Muscle layer of colon (tissue), 2 donors: ENCODE measurements at regions not wholly inside any gene's neighbourhood (a gene's known extent, or its start where the extent isn't known, plus 50 kb on each side); places are given as distances from the start of the nearest gene placed in this dataset.

Experiments used
- H3K27ac ChIP-seq: one replicate; pipeline ENCODE4 v1.7.0; 2013; ENCODE audit warnings: low read depth, mild to moderate bottlenecking, low read length, moderate library complexity
- H3K27me3 ChIP-seq, 2 donors: one replicate each; pipeline ENCODE4 v1.7.0; 2013; ENCODE audit warnings: low read length in 2 of 2, mild to moderate bottlenecking in 2 of 2; ENCODE audit not compliant: insufficient read depth in 2 of 2, control insufficient read depth in 1 of 2
- H3K36me3 ChIP-seq: one replicate; pipeline ENCODE4 v1.7.0; 2013; ENCODE audit warnings: mild to moderate bottlenecking, low read length; ENCODE audit not compliant: insufficient read depth
- H3K4me1 ChIP-seq: one replicate; pipeline ENCODE4 v1.7.0; 2013; ENCODE audit warnings: mild to moderate bottlenecking, low read length; ENCODE audit not compliant: insufficient read depth
- H3K4me3 ChIP-seq, 2 donors: one replicate each; pipeline ENCODE4 v1.7.0; 2013; ENCODE audit warnings: low read length in 2 of 2, low read depth in 1 of 2, mild to moderate bottlenecking in 1 of 2, moderate library complexity in 1 of 2
- H3K9ac ChIP-seq: one replicate; pipeline ENCODE4 v1.7.0; 2013; ENCODE audit warnings: low read length
- H3K9me3 ChIP-seq: one replicate; pipeline ENCODE4 v1.7.0; 2013; ENCODE audit warnings: mild to moderate bottlenecking, low read length
- donor health status: abdominal sarcoma.
- donor health status: Adenocarcinoma of cecum.

DNA sequence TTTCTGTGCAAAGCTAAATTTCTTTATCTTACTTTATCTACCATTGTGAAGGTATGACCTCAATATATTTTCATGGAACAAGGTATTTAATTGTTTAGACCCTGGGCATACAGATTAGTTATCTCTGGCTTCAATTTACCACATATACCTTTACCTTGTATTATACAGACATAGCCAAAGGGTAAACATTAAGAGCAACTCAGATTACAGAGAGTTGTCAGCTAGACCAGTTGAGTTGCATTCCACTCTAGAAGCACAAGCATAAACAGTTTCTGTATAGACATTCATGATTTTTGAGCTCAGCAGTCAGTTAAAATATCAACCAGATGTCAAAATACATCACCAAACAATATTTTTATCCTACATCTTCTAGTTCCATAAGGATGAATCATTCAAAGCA lies 857.3 kb upstream of the ZWINT start:
- no peak overlapping the region for H3K9ac ChIP-seq
- no peak overlapping the region for H3K4me3 ChIP-seq
- H3K27ac ChIP-seq: no peak overlapping the region
- no peaks in the 10 kb centered on the region for H3K36me3 ChIP-seq
- H3K9me3 ChIP-seq: no peaks in the 10 kb centered on the region
- H3K4me1 ChIP-seq: no peaks in the 10 kb centered on the region
- H3K27me3 ChIP-seq: no peaks in the 10 kb centered on the region

DNA sequence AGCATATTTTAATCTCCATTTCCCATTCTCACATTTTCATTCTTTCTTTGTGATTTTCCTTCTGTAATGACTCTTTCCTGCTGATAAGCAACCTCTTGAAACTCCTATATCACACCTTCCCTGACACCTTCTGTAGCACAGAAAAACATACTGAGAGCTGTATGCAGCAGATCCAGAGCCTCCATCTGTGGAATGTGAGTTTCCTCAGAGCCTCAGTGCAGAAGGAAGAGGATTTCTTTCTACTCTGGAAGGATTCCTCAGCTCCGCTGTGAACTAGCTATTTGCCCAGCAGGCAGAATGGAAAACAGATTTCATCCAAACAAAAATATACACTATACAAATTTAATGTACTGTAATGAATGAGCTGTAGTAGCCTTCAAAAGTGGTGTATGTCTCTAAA lies 841.3 kb upstream of the ZWINT start:
- H3K9ac ChIP-seq: no peak overlapping the region
- no peaks in the 10 kb centered on the region for H3K4me1 ChIP-seq
- no peak overlapping the region for H3K27ac ChIP-seq
- H3K9me3 ChIP-seq: no peaks in the 10 kb centered on the region
- H3K36me3 ChIP-seq: no peaks in the 10 kb centered on the region
- H3K4me3 ChIP-seq: no peak overlapping the region
- no peaks in the 10 kb centered on the region for H3K27me3 ChIP-seq

DNA sequence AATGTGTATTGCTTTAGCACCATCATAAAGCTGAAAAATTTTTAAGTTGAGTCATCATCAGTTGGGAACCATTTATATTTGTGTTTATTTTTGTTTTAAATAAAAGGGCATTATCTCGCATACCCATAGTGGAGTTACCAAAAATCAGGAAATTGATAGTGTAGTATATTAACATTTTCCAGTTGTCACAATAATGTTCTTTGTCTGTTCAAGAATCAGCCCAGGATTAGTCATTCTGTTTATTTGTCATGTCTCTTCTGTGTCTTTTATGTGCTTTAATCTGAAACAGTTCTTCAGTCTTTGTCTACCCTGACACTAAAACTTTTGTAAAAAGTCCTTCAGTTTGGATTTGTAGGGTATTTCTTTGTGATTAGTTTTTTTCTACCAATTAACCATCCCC lies 827.8 kb upstream of the ZWINT start:
- Histone ChIP-seq H3K9me3 (no peaks in the 10 kb centered on the region), H3K36me3 (no peaks in the 10 kb centered on the region), H3K27ac (no peak overlapping the region), H3K9ac (no peak overlapping the region), H3K4me3 (no peak overlapping the region), H3K4me1 (no peaks in the 10 kb centered on the region), H3K27me3 (no peaks in the 10 kb centered on the region)

DNA sequence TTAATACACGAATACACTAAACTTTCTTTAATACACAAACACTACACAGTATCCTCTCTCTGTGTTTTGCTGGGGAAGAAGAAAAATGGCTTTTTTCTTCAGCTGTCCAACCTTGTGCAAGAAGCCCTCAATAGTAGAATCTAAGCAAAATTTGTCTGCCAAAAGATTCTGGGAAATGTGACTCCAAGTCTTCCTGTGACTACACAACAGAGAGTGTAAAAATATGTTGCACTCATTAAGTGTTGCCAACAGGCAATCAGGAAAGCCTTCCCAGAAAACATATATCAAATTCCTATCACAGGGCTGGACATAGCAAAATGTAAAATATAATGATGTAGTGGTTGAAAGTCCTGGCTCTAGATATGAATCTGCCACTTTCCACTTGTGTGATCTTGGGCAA lies 825.1 kb upstream of the ZWINT start:
- Histone ChIP-seq H3K9ac (no peak overlapping the region), H3K4me3 (no peak overlapping the region), H3K27me3 (no peaks in the 10 kb centered on the region), H3K27ac (no peak overlapping the region), H3K36me3 (no peaks in the 10 kb centered on the region), H3K4me1 (no peaks in the 10 kb centered on the region), H3K9me3 (no peaks in the 10 kb centered on the region)

DNA sequence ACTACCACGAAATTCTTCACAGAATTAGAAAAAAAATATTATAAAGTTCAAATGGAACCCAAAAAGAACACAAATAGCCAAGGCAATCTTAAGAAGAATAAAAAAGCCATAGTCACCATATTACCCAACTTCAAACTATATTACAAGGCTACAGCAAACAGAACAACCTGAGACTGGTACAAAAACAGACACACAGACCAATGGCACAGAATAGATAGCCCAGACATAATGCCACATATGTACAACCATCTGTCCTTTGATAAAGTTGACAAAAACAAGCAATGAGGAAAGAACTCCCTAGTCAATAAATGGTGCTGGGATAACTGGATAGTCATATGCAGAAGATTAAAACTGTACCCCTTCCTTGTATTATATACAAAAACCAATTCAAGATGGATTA lies 808.5 kb upstream of the ZWINT start:
- Histone ChIP-seq H3K9me3 (no peaks in the 10 kb centered on the region), H3K36me3 (no peaks in the 10 kb centered on the region), H3K9ac (no peak overlapping the region), H3K27ac (no peak overlapping the region), H3K27me3 (no peaks in the 10 kb centered on the region), H3K4me3 (no peak overlapping the region), H3K4me1 (no peaks in the 10 kb centered on the region)

DNA sequence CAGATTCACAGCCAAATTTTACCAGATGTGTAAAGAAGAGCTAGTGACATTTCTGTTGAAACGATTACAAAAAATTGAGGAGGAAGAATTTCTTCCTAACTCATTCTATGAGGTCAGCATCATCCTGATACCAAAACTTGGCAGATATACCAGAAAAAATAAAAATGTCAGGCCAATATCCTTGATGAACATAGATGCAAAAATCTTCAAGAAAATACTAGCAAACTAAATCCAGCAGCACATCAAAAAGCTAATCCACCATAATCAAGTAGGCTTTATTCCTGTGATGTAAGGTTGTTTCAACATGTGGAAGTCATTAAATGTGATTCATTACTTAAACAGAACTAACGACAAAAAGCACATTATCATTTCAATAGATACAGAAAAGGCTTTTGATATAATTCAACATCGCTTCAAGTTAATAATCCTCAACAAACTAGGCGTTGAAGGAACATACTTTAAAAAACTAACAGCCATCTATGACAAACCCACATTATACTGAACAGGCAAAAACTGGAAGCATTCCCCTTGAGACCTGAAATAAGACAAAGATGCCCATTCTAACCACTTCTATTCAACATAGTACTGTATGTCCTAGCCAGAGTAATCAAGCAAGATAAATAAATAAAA lies 807.7 kb upstream of the ZWINT start:
- no peaks in the 10 kb centered on the region for H3K9me3 ChIP-seq
- H3K27me3 ChIP-seq: no peaks in the 10 kb centered on the region
- no peak overlapping the region for H3K9ac ChIP-seq
- H3K27ac ChIP-seq: no peak overlapping the region
- no peaks in the 10 kb centered on the region for H3K4me1 ChIP-seq
- H3K36me3 ChIP-seq: no peaks in the 10 kb centered on the region
- no peak overlapping the region for H3K4me3 ChIP-seq

DNA sequence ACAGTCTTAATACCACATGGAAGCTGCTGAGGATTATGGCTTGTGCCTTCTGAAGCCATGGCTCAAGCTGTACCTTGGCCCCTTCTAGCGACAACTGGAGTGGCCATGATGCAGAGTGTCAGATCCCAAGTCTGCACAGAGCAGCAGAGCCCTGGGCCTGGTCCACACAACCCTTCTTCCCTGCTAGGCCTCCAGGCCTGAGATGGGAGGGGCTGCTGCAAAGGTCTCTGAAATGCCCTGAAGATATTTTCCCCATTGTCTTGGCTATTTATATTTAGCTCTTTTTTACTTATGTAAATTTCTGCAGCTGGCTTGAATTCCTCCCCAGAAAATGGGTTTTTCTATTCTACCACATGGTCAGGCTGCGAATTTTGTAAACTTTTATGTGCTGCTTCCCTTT lies 804.6 kb upstream of the ZWINT start:
- H3K27ac ChIP-seq: no peak overlapping the region
- no peak overlapping the region for H3K4me3 ChIP-seq
- no peaks in the 10 kb centered on the region for H3K4me1 ChIP-seq
- H3K9me3 ChIP-seq: no peaks in the 10 kb centered on the region
- no peaks in the 10 kb centered on the region for H3K27me3 ChIP-seq
- H3K36me3 ChIP-seq: no peaks in the 10 kb centered on the region
- no peak overlapping the region for H3K9ac ChIP-seq

DNA sequence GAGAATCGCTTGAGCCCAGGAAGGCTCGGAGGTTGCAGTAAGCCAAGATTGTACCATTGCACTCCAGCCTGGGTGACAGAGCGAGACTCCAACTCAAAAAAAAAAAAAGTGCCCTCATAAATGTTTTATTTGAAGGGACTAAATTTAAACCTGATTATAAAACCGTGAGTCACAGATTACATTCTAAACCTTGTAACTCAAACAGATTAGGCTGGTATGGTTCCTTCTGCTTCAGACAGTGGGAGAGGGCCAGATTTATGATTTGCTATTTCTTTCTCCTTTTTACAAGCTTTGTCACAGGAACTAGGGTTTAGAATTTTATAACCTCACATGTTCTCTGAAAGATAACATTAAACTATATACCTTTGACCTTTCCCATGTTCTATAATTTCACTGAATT lies 801.2 kb upstream of the ZWINT start:
- Histone ChIP-seq H3K9me3 (no peaks in the 10 kb centered on the region), H3K9ac (no peak overlapping the region), H3K27ac (no peak overlapping the region), H3K4me1 (no peaks in the 10 kb centered on the region), H3K4me3 (no peak overlapping the region), H3K27me3 (no peaks in the 10 kb centered on the region), H3K36me3 (no peaks in the 10 kb centered on the region)

DNA sequence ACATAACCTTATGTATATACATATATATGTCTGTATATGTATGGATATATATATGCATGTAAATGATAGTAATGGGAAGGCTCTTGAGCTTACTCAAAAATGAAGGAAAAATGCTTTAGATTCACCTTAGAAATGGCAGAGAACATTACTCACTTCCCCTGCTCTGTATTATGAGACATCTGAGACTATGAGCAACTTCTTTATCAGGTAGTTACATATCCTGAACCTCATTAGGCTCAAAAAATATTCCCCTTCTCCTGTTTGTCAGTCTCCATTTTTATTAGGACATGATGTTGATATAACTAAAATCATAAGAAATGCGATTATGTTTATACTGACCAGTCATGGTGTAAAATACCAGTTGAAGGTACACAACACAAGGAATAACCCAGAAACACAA lies 800.1 kb upstream of the ZWINT start:
- no peaks in the 10 kb centered on the region for H3K4me1 ChIP-seq
- no peak overlapping the region for H3K27ac ChIP-seq
- no peak overlapping the region for H3K9ac ChIP-seq
- H3K9me3 ChIP-seq: no peaks in the 10 kb centered on the region
- H3K4me3 ChIP-seq: no peak overlapping the region
- H3K36me3 ChIP-seq: no peaks in the 10 kb centered on the region
- no peaks in the 10 kb centered on the region for H3K27me3 ChIP-seq

DNA sequence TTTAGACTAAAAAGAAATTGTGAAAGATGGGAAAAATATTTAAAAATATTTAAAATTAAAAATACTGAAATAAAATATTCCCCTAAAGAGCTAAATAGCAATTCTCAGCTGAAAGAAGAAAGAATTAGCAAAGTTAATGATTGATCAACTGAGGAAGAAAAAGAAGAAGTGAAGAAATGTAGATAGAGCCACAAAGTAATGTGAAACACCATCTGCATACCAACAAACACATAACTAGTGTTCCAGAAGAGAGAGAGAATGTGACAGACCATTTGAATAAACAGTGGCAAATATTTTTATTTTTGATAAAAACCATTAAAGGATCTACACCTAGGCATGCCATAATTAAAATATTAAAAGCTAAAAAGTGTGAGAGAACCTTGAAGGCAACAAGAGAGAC lies 784.5 kb upstream of the ZWINT start:
- H3K4me1 ChIP-seq: no peaks in the 10 kb centered on the region
- no peak overlapping the region for H3K27ac ChIP-seq
- no peaks in the 10 kb centered on the region for H3K27me3 ChIP-seq
- no peak overlapping the region for H3K9ac ChIP-seq
- H3K36me3 ChIP-seq: no peaks in the 10 kb centered on the region
- H3K4me3 ChIP-seq: no peak overlapping the region
- H3K9me3 ChIP-seq: no peaks in the 10 kb centered on the region

DNA sequence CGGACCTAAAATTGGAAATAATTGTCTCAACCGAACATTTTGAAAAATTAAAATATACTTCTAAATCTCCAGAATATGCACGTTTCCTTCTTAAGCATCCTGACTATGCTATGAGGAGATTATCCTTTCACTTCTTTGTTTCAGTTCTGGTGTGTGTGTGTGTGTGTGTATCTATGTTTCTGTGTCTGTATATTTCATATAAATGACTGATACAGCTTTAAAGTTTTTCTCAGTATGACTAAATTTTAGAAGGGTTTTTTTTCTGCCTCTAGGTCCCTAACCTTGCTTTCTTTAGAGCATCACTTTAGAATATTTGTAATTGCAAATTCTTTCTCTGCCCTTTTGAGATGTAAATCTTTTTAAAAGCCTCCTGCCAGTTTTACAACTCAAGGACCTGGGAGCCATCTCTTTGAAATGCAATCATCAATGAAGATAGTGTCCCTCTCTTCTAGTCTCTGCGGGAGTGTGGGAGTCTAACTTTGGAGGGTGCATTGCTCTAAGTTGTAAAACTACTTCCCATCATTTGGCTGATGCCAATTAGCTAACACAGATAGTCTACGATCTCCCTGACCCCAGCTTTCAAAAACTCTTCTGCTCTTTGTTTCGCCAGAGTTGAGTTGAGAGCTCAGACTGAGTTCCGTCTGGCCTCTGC lies 782.0 kb upstream of the ZWINT start:
- no peaks in the 10 kb centered on the region for H3K9me3 ChIP-seq
- no peaks in the 10 kb centered on the region for H3K4me1 ChIP-seq
- H3K27ac ChIP-seq: no peak overlapping the region
- H3K36me3 ChIP-seq: no peaks in the 10 kb centered on the region
- H3K4me3 ChIP-seq: no peak overlapping the region
- no peak overlapping the region for H3K9ac ChIP-seq
- no peaks in the 10 kb centered on the region for H3K27me3 ChIP-seq

DNA sequence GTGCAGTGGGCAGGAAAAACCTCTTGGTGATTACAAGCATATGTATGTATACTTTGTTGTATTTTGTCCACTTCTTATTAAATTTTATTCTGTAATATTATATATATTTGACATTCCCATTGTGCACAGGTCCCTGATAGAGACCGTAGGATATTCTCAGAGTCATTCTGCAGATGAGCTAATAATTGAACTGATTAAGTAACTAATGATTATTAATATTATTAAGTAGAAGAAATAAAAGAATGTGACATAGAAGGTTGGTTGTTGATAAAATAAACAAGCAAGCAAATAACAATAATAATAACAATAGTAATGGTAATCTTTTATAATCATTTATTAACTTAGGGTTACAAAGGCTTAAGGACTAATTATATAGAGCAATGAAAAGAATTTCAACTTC lies 780.6 kb upstream of the ZWINT start:
- no peaks in the 10 kb centered on the region for H3K27me3 ChIP-seq
- H3K36me3 ChIP-seq: no peaks in the 10 kb centered on the region
- no peak overlapping the region for H3K4me3 ChIP-seq
- H3K27ac ChIP-seq: no peak overlapping the region
- H3K4me1 ChIP-seq: no peaks in the 10 kb centered on the region
- H3K9ac ChIP-seq: no peak overlapping the region
- H3K9me3 ChIP-seq: no peaks in the 10 kb centered on the region
